SU-DHL-6 (cell line): ENCODE measurements at regions not wholly inside any gene's neighbourhood (a gene's known extent, or its start where the extent isn't known, plus 50 kb on each side); places are given as distances from the start of the nearest gene placed in this dataset.

Experiments used
- H2AFZ ChIP-seq: fragments of 200-600 bp; sonication (generic); 2 replicates; pipeline ENCODE4 v1.6.1; 2014; ENCODE audit warnings: low read depth, mild to moderate bottlenecking, moderate library complexity, mixed read lengths, antibody characterized with exemption, low read length; ENCODE audit not compliant: severe bottlenecking
- H3F3A ChIP-seq: fragments of 200-600 bp; shearing (Covaris generic); 2 replicates; pipeline ENCODE4 v1.6.0; 2016; ENCODE audit warnings: antibody characterized with exemption, mild to moderate bottlenecking; ENCODE audit not compliant: insufficient read depth
- H3K27ac ChIP-seq: fragments of 200-600 bp; sonication (generic); 2 replicates; pipeline ENCODE4 v1.5.1; 2016; ENCODE audit warnings: low read depth, mild to moderate bottlenecking, low read length, moderate library complexity, mixed read lengths
- H3K27me3 ChIP-seq: fragments of 200-600 bp; sonication (generic), shearing (Covaris generic); 2 replicates; pipeline ENCODE4 v1.6.0; 2014; ENCODE audit warnings: mild to moderate bottlenecking, low read length
- H3K36me3 ChIP-seq: fragments of 200-600 bp; sonication (generic); 2 replicates; pipeline ENCODE4 v1.6.1; 2014; ENCODE audit warnings: mild to moderate bottlenecking, low read length, mixed read lengths
- H3K4me2 ChIP-seq: fragments of 300-600, 200-600 bp; shearing (Covaris generic), sonication (generic); 2 replicates; pipeline ENCODE4 v1.6.0; 2014; ENCODE audit warnings: low read length, low read depth, mild to moderate bottlenecking; ENCODE audit not compliant: poor library complexity, severe bottlenecking
- H3K4me3 ChIP-seq: fragments of 200-600 bp; sonication (generic); 2 replicates; pipeline ENCODE4 v1.5.1; 2014; ENCODE audit warnings: antibody characterized with exemption, low read length, mild to moderate bottlenecking, mixed read lengths; ENCODE audit not compliant: insufficient read depth, poor library complexity, severe bottlenecking
- H3K79me2 ChIP-seq: fragments of 200-600 bp; sonication (generic); 2 replicates; pipeline ENCODE4 v1.6.1; 2014; ENCODE audit warnings: mild to moderate bottlenecking, low read length, moderate library complexity; ENCODE audit not compliant: insufficient read depth
- H3K9ac ChIP-seq: fragments of 200-600 bp; sonication (generic); 2 replicates; pipeline ENCODE4 v1.7.0; 2014; ENCODE audit warnings: mild to moderate bottlenecking, low read length
- H3K9me2 ChIP-seq: fragments of 200-600 bp; sonication (generic); replicated peaks from 2 replicates; pipeline ENCODE4 v1.6.1; 2014; ENCODE audit warnings: low read length; ENCODE audit not compliant: insufficient read depth
- H3K9me3 ChIP-seq: fragments of 200-600 bp; sonication (generic); 2 replicates; pipeline ENCODE4 v1.6.1; 2014; ENCODE audit warnings: low read length, mixed read lengths; ENCODE audit not compliant: insufficient read depth
- H4K20me1 ChIP-seq: fragments of 200-600 bp; sonication (generic); 2 replicates; pipeline ENCODE4 v1.6.1; 2014; ENCODE audit warnings: low read depth, mild to moderate bottlenecking, antibody characterized with exemption, low read length, moderate library complexity, mixed read lengths
- CTCF ChIP-seq: fragments of 200-600 bp; sonication (generic); IDR thresholded peaks from one replicate; pipeline ENCODE4 v1.5.1; 2017; ENCODE audit warnings: antibody characterized with exemption, mild to moderate bottlenecking, low read length, moderate library complexity; ENCODE audit not compliant: insufficient read depth, poor library complexity, severe bottlenecking
- EZH2phosphoT487 ChIP-seq: fragments of 200-600 bp; sonication (generic), shearing (Covaris generic); conservative IDR thresholded peaks from 2 replicates; pipeline ENCODE4 v1.6.1; 2018; ENCODE audit warnings: mild to moderate bottlenecking, antibody characterized with exemption, low read length, moderate library complexity, mixed read lengths

- no peak overlapping the region for H3K4me2 ChIP-seq
- TF ChIP-seq CTCF (no peak), EZH2phosphoT487 (no peak)
- H3K79me2 ChIP-seq: no peaks in the 10 kb centered on the region
- no peaks in the 10 kb centered on the region for H3K36me3 ChIP-seq
- H3K27ac ChIP-seq: no peak overlapping the region
- no peaks in the 10 kb centered on the region for H3K27me3 ChIP-seq
- no peaks in the 10 kb centered on the region for H3F3A ChIP-seq
- H3K9ac ChIP-seq: no peak overlapping the region
- no peak overlapping the region for H2AFZ ChIP-seq
- no peaks in the 10 kb centered on the region for H3K9me3 ChIP-seq
- no peaks in the 10 kb centered on the region for H4K20me1 ChIP-seq
- H3K4me3 ChIP-seq: no peak overlapping the region
- H3K9me2 ChIP-seq: 0 out of 2 replicates have a peak, but pooled peaks cover 4% of the 10 kb centered on the region
Observed at GRCh38 chr3:20346916-20347315, 160.9 kb upstream of the SGO1 start.

GRCh38 chr3:20346369-20346768 is 160.4 kb upstream of the SGO1 start:
- no peaks in the 10 kb centered on the region for H3K79me2 ChIP-seq
- no peak overlapping the region for H3K4me3 ChIP-seq
- no peaks in the 10 kb centered on the region for H3K36me3 ChIP-seq
- H3K9me3 ChIP-seq: no peaks in the 10 kb centered on the region
- H4K20me1 ChIP-seq: no peaks in the 10 kb centered on the region
- H2AFZ ChIP-seq: no peak overlapping the region
- H3K9ac ChIP-seq: no peak overlapping the region
- no peak overlapping the region for H3K27ac ChIP-seq
- no peaks in the 10 kb centered on the region for H3K27me3 ChIP-seq
- H3K4me2 ChIP-seq: no peak overlapping the region
- H3K9me2 ChIP-seq: 0 out of 2 replicates have a peak, but pooled peaks cover 4% of the 10 kb centered on the region
- no peaks in the 10 kb centered on the region for H3F3A ChIP-seq
- TF ChIP-seq EZH2phosphoT487: no peak

- Histone ChIP-seq H2AFZ (no peak overlapping the region), H4K20me1 (no peaks in the 10 kb centered on the region), H3K9me3 (no peaks in the 10 kb centered on the region), H3K9me2 (no peaks in the 10 kb centered on the region), H3K4me3 (no peak overlapping the region), H3K4me2 (no peak overlapping the region), H3K27ac (no peak overlapping the region), H3K9ac (no peak overlapping the region), H3K79me2 (no peaks in the 10 kb centered on the region), H3F3A (no peaks in the 10 kb centered on the region), H3K27me3 (no peaks in the 10 kb centered on the region), H3K36me3 (no peaks in the 10 kb centered on the region)
- TF ChIP-seq CTCF: no peak
- no peak for TF ChIP-seq EZH2phosphoT487
Observed at GRCh38 chr3:20344400-20344959, 158.5 kb upstream of the SGO1 start.

GRCh38 chr3:20343790-20344189 is 157.8 kb upstream of the SGO1 start:
- no peak overlapping the region for H2AFZ ChIP-seq
- H3K79me2 ChIP-seq: no peaks in the 10 kb centered on the region
- H4K20me1 ChIP-seq: no peaks in the 10 kb centered on the region
- H3K27ac ChIP-seq: no peak overlapping the region
- no peak overlapping the region for H3K4me2 ChIP-seq
- H3K9ac ChIP-seq: no peak overlapping the region
- no peaks in the 10 kb centered on the region for H3K9me3 ChIP-seq
- H3K4me3 ChIP-seq: no peak overlapping the region
- H3K9me2 ChIP-seq: no peaks in the 10 kb centered on the region
- TF ChIP-seq CTCF: no peak
- TF ChIP-seq EZH2phosphoT487: no peak
- no peaks in the 10 kb centered on the region for H3K36me3 ChIP-seq
- H3K27me3 ChIP-seq: no peaks in the 10 kb centered on the region
- H3F3A ChIP-seq: no peaks in the 10 kb centered on the region
